NB4 (cell line): ENCODE measurements at regions not wholly inside any gene's neighbourhood (a gene's known extent, or its start where the extent isn't known, plus 50 kb on each side); places are given as distances from the start of the nearest gene placed in this dataset.

Experiments
- DNase-seq: peaks from one replicate; pipeline ENCODE4 v3.0.0; 2010; ENCODE audit warnings: low read depth
- H3K4me3 ChIP-seq: one replicate; pipeline ENCODE4 v1.5.1; 2011; ENCODE audit warnings: mild to moderate bottlenecking, low read depth, low read length, moderate library complexity
- MAX ChIP-seq: IDR thresholded peaks from 2 replicates; pipeline ENCODE4 v1.6.1; 2011; ENCODE audit warnings: low read depth, low read length
- MYC ChIP-seq: IDR thresholded peaks from 2 replicates; pipeline ENCODE4 v1.6.1; 2011; ENCODE audit warnings: low read depth, low read length
- POLR2A ChIP-seq: IDR thresholded peaks from 2 replicates; pipeline ENCODE4 v1.6.1; 2011; ENCODE audit warnings: mild to moderate bottlenecking; ENCODE audit not compliant: insufficient read length; ENCODE audit errors: extremely low read depth
- TF ChIP-seq, protein P1 (sequence below): IDR thresholded peaks from one replicate; pipeline ENCODE4 v1.5.1; 2012; ENCODE audit warnings: low read depth, low read length

DNA sequence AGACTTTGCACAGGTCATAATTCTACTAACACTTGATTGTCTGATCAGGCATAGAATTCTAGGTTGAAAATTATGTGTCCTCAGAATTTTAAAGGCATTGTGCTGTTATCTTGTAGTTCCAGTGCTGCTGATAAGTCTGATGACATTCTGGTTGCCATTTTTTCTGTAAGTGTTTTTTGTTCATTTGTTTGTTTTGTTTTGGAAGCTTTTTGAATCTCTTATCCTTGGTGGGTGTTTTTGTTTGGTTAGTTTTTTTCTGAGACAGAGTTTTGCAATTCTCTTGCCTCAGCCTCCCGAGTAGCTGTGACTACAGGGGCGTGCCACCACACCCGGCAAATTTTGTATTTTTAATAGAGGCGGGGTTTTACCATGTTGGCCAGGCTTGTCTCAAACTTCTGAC is 178.9 kb downstream of the CCDC71L start:
- no peak for DNase-seq
- H3K4me3 ChIP-seq, result no peak overlapping the region
- TF ChIP-seq, protein P1, sequence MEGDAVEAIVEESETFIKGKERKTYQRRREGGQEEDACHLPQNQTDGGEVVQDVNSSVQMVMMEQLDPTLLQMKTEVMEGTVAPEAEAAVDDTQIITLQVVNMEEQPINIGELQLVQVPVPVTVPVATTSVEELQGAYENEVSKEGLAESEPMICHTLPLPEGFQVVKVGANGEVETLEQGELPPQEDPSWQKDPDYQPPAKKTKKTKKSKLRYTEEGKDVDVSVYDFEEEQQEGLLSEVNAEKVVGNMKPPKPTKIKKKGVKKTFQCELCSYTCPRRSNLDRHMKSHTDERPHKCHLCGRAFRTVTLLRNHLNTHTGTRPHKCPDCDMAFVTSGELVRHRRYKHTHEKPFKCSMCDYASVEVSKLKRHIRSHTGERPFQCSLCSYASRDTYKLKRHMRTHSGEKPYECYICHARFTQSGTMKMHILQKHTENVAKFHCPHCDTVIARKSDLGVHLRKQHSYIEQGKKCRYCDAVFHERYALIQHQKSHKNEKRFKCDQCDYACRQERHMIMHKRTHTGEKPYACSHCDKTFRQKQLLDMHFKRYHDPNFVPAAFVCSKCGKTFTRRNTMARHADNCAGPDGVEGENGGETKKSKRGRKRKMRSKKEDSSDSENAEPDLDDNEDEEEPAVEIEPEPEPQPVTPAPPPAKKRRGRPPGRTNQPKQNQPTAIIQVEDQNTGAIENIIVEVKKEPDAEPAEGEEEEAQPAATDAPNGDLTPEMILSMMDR, result no peak
- no peak for TF ChIP-seq POLR2A
- TF ChIP-seq MAX, result no peak
- no peak for TF ChIP-seq MYC

DNA sequence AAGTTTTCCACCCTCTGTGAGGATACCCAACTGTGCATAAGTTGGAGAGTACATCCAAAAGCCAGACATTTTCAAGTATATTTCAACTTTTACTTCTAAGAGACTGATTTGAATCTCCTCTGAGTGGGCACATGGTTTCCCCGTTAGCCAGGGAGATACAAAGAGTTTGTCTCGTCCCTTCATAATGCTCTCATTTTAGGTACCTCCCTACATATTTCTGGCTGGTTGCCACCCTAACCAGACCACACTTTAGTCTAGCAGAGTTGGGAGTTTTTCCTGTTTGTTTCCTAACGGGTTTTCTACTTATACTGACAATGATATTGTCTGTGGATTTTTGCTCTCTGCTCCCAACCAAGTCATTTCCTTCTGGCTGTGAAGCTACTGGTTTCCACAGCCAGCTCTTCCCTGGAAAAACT is 180.3 kb downstream of the CCDC71L start:
- TF ChIP-seq MYC (no peak), POLR2A (no peak), MAX (no peak)
- TF ChIP-seq, protein P1, result no peak
- H3K4me3 ChIP-seq, result no peak overlapping the region
- no peak for DNase-seq

- H3K4me3 ChIP-seq, result no peak overlapping the region
- TF ChIP-seq, protein P1, result no peak
- no peak for TF ChIP-seq MYC
- TF ChIP-seq POLR2A, result no peak
- TF ChIP-seq MAX, result no peak
- no peak for DNase-seq
These were observed 180.8 kb downstream of the CCDC71L start for GRCh38 chr7:106480161-106480579.

DNA sequence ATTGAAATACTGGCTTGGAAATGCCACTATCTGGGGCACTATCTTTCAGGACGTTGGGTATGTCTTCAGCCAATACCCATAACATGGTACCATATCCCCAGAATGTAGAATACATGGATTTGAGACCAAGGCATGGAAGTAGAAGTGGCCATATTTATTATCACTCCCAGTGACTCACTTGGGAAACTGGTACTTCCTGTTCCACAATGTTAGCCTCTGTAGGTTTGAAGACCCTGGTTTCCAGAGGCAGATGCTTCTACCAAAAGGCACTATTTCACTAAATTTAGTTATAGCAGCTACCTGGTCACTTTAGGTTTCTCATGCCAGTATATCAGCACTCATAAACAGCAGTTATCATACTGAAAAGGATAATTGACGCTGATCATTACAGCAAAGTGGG is 184.2 kb downstream of the CCDC71L start:
- H3K4me3 ChIP-seq, result no peak overlapping the region
- no peak for DNase-seq
- TF ChIP-seq MYC (no peak), POLR2A (no peak), MAX (no peak)
- TF ChIP-seq, protein P1, result no peak

- H3K4me3 ChIP-seq, result no peak overlapping the region
- TF ChIP-seq, protein P1, result no peak
- TF ChIP-seq MYC (no peak), POLR2A (no peak), MAX (no peak)
- DNase-seq, result no peak
These were observed 188.0 kb upstream of the NAMPT start for GRCh38 chr7:106472741-106473140.
